BJ (cell line): ENCODE measurements at regions not wholly inside any gene's neighbourhood (a gene's known extent, or its start where the extent isn't known, plus 50 kb on each side); places are given as distances from the start of the nearest gene placed in this dataset.

Experiments
- CTCF ChIA-PET: fragments of 350-600 bp; formaldehyde crosslinking; extraction: SDS; loops from one replicate; lab custom pipeline; 2021; ENCODE audit warnings: antibody characterized with exemption, inconsistent platforms; lab: Yijun Ruan, JAX
- POLR2A ChIA-PET: fragments of 300-600 bp; sonication (Branson Sonifier 250); formaldehyde crosslinking; extraction: SDS; loops from one replicate; lab custom pipeline; 2021; ENCODE audit warnings: antibody characterized with exemption; lab: Charles Lee
- DNase-seq: peaks from one replicate; pipeline ENCODE4 v3.0.0-alpha.2; 2011; ENCODE audit warnings: low read depth
- H3K27me3 ChIP-seq: 2 replicates; pipeline ENCODE4 v1.6.0; 2011; ENCODE audit warnings: low read length; ENCODE audit not compliant: control insufficient read depth, insufficient read depth
- H3K36me3 ChIP-seq: 2 replicates; pipeline ENCODE4 v1.5.1; 2011; ENCODE audit warnings: low read length; ENCODE audit not compliant: control insufficient read depth, insufficient read depth
- H3K4me3 ChIP-seq: 2 replicates; pipeline ENCODE4 v1.5.1; 2011; ENCODE audit warnings: low read depth, mild to moderate bottlenecking, control low read depth, low read length
- CTCF ChIP-seq: IDR thresholded peaks from 2 replicates; pipeline ENCODE4 v1.5.1; 2011; ENCODE audit warnings: low read depth, mild to moderate bottlenecking, control low read depth, inconsistent platforms, low read length, moderate library complexity; ENCODE audit not compliant: insufficient read depth

- TF ChIP-seq CTCF, result no peak
- no peak for DNase-seq
- ChIA-PET POLR2A (no interaction called here), CTCF (interaction anchor here (1.0 to 4.7 kb wide), 7 partner anchors 10 to 849 kb away, joined by 3 to 65 read pairs (median 12); no protein-coding TSS in a partner anchor)
- no peaks in the 10 kb centered on the region for H3K36me3 ChIP-seq
- no peak overlapping the region for H3K4me3 ChIP-seq
- H3K27me3 ChIP-seq, result no peaks in the 10 kb centered on the region
These were observed 320.4 kb upstream of the OBI1 start for GRCh38 chr13:78979349-78979748.

- ChIA-PET CTCF (interaction anchor here (0.6 to 4.7 kb wide), 15 partner anchors 8 to 848 kb away, joined by 3 to 65 read pairs (median 4); no protein-coding TSS in a partner anchor), POLR2A (no interaction called here)
- Histone ChIP-seq H3K4me3 (no peak overlapping the region), H3K36me3 (no peaks in the 10 kb centered on the region), H3K27me3 (no peaks in the 10 kb centered on the region)
- TF ChIP-seq CTCF, result peak; percentile 67
- DNase-seq, result peak; percentile 2
These were observed 319.5 kb upstream of the OBI1 start for GRCh38 chr13:78978381-78978998.

GRCh38 chr13:78977311-78977710 is 318.4 kb upstream of the OBI1 start:
- H3K36me3 ChIP-seq, result no peaks in the 10 kb centered on the region
- ChIA-PET POLR2A (no interaction called here), CTCF (interaction anchor here (1.2 to 4.7 kb wide), 4 partner anchors 8 to 838 kb away, joined by 4 to 65 read pairs (median 8); no protein-coding TSS in a partner anchor)
- TF ChIP-seq CTCF, result no peak
- no peak for DNase-seq
- H3K4me3 ChIP-seq, result no peak overlapping the region
- no peaks in the 10 kb centered on the region for H3K27me3 ChIP-seq

- Histone ChIP-seq H3K27me3 (no peaks in the 10 kb centered on the region), H3K4me3 (no peak overlapping the region), H3K36me3 (no peaks in the 10 kb centered on the region)
- POLR2A ChIA-PET, result no interaction called here
- no peak for TF ChIP-seq CTCF
- CTCF ChIA-PET, result interaction anchor here (1.2 to 4.7 kb wide), 3 partner anchors 12 to 837 kb away, joined by 4 to 65 read pairs (median 11); no protein-coding TSS in a partner anchor
- DNase-seq, result no peak
These were observed 317.7 kb upstream of the OBI1 start for GRCh38 chr13:78976696-78977095.

- CTCF ChIA-PET, result no interaction called here
- no peaks in the 10 kb centered on the region for H3K27me3 ChIP-seq
- DNase-seq, result no peak
- POLR2A ChIA-PET, result no interaction called here
- TF ChIP-seq CTCF, result no peak
- no peaks in the 10 kb centered on the region for H3K36me3 ChIP-seq
- H3K4me3 ChIP-seq, result no peak overlapping the region
These were observed 313.6 kb upstream of the OBI1 start for GRCh38 chr13:78972561-78972960.
